ENCODE measurements at regions not wholly inside any gene's neighbourhood (a gene's known extent, or its start where the extent isn't known, plus 50 kb on each side); places are given as distances from the start of the nearest gene placed in this dataset.

GRCh38 chr6:115512923-115513322, 547.8 kb downstream of the FRK start:
- TF ChIP-seq, protein P1, sequence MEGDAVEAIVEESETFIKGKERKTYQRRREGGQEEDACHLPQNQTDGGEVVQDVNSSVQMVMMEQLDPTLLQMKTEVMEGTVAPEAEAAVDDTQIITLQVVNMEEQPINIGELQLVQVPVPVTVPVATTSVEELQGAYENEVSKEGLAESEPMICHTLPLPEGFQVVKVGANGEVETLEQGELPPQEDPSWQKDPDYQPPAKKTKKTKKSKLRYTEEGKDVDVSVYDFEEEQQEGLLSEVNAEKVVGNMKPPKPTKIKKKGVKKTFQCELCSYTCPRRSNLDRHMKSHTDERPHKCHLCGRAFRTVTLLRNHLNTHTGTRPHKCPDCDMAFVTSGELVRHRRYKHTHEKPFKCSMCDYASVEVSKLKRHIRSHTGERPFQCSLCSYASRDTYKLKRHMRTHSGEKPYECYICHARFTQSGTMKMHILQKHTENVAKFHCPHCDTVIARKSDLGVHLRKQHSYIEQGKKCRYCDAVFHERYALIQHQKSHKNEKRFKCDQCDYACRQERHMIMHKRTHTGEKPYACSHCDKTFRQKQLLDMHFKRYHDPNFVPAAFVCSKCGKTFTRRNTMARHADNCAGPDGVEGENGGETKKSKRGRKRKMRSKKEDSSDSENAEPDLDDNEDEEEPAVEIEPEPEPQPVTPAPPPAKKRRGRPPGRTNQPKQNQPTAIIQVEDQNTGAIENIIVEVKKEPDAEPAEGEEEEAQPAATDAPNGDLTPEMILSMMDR (IDR thresholded peaks at IDR 0.05 in 2 of 3, conservative IDR thresholded peaks at IDR 0.05 in 1 of 3; ENCODE audit: borderline replicate concordance in 1 of 3, insufficient read depth in 1 of 3, low read depth in 2 of 3, low read length in 2 of 3), result no peak
- TF ChIP-seq EZH2phosphoT487 (IDR thresholded peaks at IDR 0.05; ENCODE audit: borderline replicate concordance), result no peak
- TF ChIP-seq ZNF274 (IDR thresholded peaks at IDR 0.05; ENCODE audit: low read depth, low read length), result no peak
- no peak for TF ChIP-seq POLR2A (IDR thresholded peaks at IDR 0.05; ENCODE audit: borderline replicate concordance, extremely low read depth, insufficient read depth, insufficient read length)
- TF ChIP-seq EZH2 (IDR thresholded peaks at IDR 0.05), result no peak
- TF ChIP-seq, protein P2, sequence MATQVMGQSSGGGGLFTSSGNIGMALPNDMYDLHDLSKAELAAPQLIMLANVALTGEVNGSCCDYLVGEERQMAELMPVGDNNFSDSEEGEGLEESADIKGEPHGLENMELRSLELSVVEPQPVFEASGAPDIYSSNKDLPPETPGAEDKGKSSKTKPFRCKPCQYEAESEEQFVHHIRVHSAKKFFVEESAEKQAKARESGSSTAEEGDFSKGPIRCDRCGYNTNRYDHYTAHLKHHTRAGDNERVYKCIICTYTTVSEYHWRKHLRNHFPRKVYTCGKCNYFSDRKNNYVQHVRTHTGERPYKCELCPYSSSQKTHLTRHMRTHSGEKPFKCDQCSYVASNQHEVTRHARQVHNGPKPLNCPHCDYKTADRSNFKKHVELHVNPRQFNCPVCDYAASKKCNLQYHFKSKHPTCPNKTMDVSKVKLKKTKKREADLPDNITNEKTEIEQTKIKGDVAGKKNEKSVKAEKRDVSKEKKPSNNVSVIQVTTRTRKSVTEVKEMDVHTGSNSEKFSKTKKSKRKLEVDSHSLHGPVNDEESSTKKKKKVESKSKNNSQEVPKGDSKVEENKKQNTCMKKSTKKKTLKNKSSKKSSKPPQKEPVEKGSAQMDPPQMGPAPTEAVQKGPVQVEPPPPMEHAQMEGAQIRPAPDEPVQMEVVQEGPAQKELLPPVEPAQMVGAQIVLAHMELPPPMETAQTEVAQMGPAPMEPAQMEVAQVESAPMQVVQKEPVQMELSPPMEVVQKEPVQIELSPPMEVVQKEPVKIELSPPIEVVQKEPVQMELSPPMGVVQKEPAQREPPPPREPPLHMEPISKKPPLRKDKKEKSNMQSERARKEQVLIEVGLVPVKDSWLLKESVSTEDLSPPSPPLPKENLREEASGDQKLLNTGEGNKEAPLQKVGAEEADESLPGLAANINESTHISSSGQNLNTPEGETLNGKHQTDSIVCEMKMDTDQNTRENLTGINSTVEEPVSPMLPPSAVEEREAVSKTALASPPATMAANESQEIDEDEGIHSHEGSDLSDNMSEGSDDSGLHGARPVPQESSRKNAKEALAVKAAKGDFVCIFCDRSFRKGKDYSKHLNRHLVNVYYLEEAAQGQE (IDR thresholded peaks at IDR 0.05; ENCODE audit: low read depth), result no peak
- no peak for TF ChIP-seq SIN3A (IDR thresholded peaks at IDR 0.05; ENCODE audit: low read depth)
- TF ChIP-seq CEBPB (IDR thresholded peaks at IDR 0.05; ENCODE audit: low read depth), result no peak
- TF ChIP-seq POLR2AphosphoS5 (IDR thresholded peaks at IDR 0.05; ENCODE audit: low read depth, low read length), result no peak
- TF ChIP-seq ATF3 (IDR thresholded peaks at IDR 0.05), result no peak
- TF ChIP-seq ZFX (IDR thresholded peaks at IDR 0.05), result no peak
